ENCODE measurements at regions not wholly inside any gene's neighbourhood (a gene's known extent, or its start where the extent isn't known, plus 50 kb on each side); places are given as distances from the start of the nearest gene placed in this dataset.

- TF ChIP-seq SAP30 (IDR thresholded peaks at IDR 0.05; ENCODE audit: insufficient read depth, insufficient replicate concordance, low read length) = no peak
- TF ChIP-seq, protein P1, sequence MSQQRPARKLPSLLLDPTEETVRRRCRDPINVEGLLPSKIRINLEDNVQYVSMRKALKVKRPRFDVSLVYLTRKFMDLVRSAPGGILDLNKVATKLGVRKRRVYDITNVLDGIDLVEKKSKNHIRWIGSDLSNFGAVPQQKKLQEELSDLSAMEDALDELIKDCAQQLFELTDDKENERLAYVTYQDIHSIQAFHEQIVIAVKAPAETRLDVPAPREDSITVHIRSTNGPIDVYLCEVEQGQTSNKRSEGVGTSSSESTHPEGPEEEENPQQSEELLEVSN (IDR thresholded peaks at IDR 0.05) = no peak
- TF ChIP-seq POLR2AphosphoS5 (IDR thresholded peaks at IDR 0.05; ENCODE audit: low read depth, low read length) = no peak
- no peak for TF ChIP-seq EZH2 (IDR thresholded peaks at IDR 0.05; ENCODE audit: low read depth, low read length, severe bottlenecking)
- TF ChIP-seq PHF8 (conservative IDR thresholded peaks at IDR 0.05; ENCODE audit: low read depth, low read length) = no peak
- TF ChIP-seq CHD2 (IDR thresholded peaks at IDR 0.05; ENCODE audit: low read length) = no peak
- TF ChIP-seq MAFK (IDR thresholded peaks at IDR 0.05; ENCODE audit: low read depth, low read length) = no peak
- no peak for TF ChIP-seq ASH2L (IDR thresholded peaks at IDR 0.05; ENCODE audit: low read length)
- TF ChIP-seq, protein P2, sequence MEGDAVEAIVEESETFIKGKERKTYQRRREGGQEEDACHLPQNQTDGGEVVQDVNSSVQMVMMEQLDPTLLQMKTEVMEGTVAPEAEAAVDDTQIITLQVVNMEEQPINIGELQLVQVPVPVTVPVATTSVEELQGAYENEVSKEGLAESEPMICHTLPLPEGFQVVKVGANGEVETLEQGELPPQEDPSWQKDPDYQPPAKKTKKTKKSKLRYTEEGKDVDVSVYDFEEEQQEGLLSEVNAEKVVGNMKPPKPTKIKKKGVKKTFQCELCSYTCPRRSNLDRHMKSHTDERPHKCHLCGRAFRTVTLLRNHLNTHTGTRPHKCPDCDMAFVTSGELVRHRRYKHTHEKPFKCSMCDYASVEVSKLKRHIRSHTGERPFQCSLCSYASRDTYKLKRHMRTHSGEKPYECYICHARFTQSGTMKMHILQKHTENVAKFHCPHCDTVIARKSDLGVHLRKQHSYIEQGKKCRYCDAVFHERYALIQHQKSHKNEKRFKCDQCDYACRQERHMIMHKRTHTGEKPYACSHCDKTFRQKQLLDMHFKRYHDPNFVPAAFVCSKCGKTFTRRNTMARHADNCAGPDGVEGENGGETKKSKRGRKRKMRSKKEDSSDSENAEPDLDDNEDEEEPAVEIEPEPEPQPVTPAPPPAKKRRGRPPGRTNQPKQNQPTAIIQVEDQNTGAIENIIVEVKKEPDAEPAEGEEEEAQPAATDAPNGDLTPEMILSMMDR (IDR thresholded peaks at IDR 0.05; ENCODE audit: control extremely low read depth in 1 of 3, insufficient read depth in 1 of 3, low read depth in 1 of 3, low read length in 3 of 3) = no peak
Observed at GRCh38 chr21:8991968-8992621, 1529.3 kb upstream of the TPTE start (continued).

Data from H1 (cell line).